A549 (cell line): ENCODE measurements at regions not wholly inside any gene's neighbourhood (a gene's known extent, or its start where the extent isn't known, plus 50 kb on each side); places are given as distances from the start of the nearest gene placed in this dataset.
A peak's percentile ranks its signal among the peaks of the same experiment; 100 is the strongest.

Source experiments
- ATAC-seq, 2 experiments: fragments of 200-7000 bp in 1 of 2; fragments of >200 bp in 1 of 2; cut with Nextera tagmentation in 1 of 2; cut with Tn5 transposase in 1 of 2; 3 replicates each; pipeline versions ENCODE4 v1.8.0 to v1.9.1; 2018 to 2020; ENCODE audit warnings: mild to moderate bottlenecking in 1 of 2, moderate library complexity in 1 of 2
- CTCF ChIA-PET: fragments of 300-600 bp; sonication (Branson Sonifier 250); formaldehyde crosslinking; extraction: SDS; loops from one replicate; lab custom pipeline; 2021; ENCODE audit warnings: antibody characterized with exemption, inconsistent platforms; lab: Yijun Ruan, JAX
- POLR2A ChIA-PET: fragments of 350-600 bp; formaldehyde crosslinking; extraction: SDS; loops from one replicate; lab custom pipeline; 2021; ENCODE audit warnings: antibody characterized with exemption, inconsistent platforms; lab: Yijun Ruan, JAX
- DNase-seq, 2 experiments: peaks; one replicate each; pipeline versions ENCODE4 v3.0.0 to v3.0.0-alpha.2; 2011 to 2016; ENCODE audit warnings: low read depth in 1 of 2, low spot score in 1 of 2
- FAIRE-seq: peaks from 2 replicates; lab custom pipeline; 2011; peaks lifted over from hg19 to GRCh38; lab: Jason Lieb, UNC
- H3K27ac ChIP-seq, 2 experiments: fragments of >200 bp; sonication (Bioruptor Twin); formaldehyde crosslinking; 3 replicates each; pipeline ENCODE4 v1.5.1; 2016 to 2017
- H3K4me1 ChIP-seq: fragments of >200 bp; sonication (Bioruptor Twin); formaldehyde crosslinking; 3 replicates; pipeline ENCODE4 v1.6.1; 2016
- H3K4me2 ChIP-seq: fragments of >200 bp; sonication (Bioruptor Twin); formaldehyde crosslinking; 3 replicates; pipeline ENCODE4 v1.6.1; 2016
- H3K4me3 ChIP-seq: fragments of >200 bp; sonication (Bioruptor Twin); formaldehyde crosslinking; 3 replicates; pipeline ENCODE4 v1.5.1; 2016
- H3K9me3 ChIP-seq: fragments of >200 bp; sonication (Bioruptor Twin); formaldehyde crosslinking; 3 replicates; pipeline ENCODE4 v1.6.1; 2016
- CBX8 ChIP-seq: fragments of 200-600 bp; sonication (generic); IDR thresholded peaks from 2 replicates; pipeline ENCODE4 v1.6.1; 2016
- CEBPB ChIP-seq, 2 experiments: fragments of >200 bp in 1 of 2; sonication (Bioruptor Twin) in 1 of 2; formaldehyde crosslinking in 1 of 2; IDR thresholded peaks; 2 replicates each; pipeline ENCODE4 v1.6.1; 2012 to 2016
- CHD2 ChIP-seq: fragments of 150-350 bp; IDR thresholded peaks from 2 replicates; pipeline ENCODE4 v1.6.1; 2014; ENCODE audit warnings: low read length; ENCODE audit not compliant: partially characterized antibody
- CTCF ChIP-seq: fragments of >200 bp; sonication (Bioruptor Twin); formaldehyde crosslinking; IDR thresholded peaks from 3 replicates; pipeline ENCODE4 v1.5.1; 2016
- EHF ChIP-seq: fragments of 250-450 bp; sonication (Bioruptor Pico); IDR thresholded peaks from 2 replicates; pipeline ENCODE4 v1.5.0; 2020; ENCODE audit warnings: mild to moderate bottlenecking
- EHMT2 ChIP-seq: fragments of 200-600 bp; sonication (generic); IDR thresholded peaks from 2 replicates; pipeline ENCODE4 v1.6.1; 2016; ENCODE audit warnings: antibody characterized with exemption, low read depth, mild to moderate bottlenecking, moderate library complexity
- ESRRA ChIP-seq: fragments of 150-350 bp; IDR thresholded peaks from 2 replicates; pipeline ENCODE4 v1.6.1; 2014; ENCODE audit warnings: mild to moderate bottlenecking, low read length, borderline replicate concordance
- HES2 ChIP-seq: fragments of >200 bp; sonication (Bioruptor Twin); formaldehyde crosslinking; IDR thresholded peaks from 2 replicates; pipeline ENCODE4 v1.6.1; 2016
- HOXB13 ChIP-seq: fragments of 250-450 bp; sonication (Bioruptor Pico); IDR thresholded peaks from 2 replicates; pipeline ENCODE4 v1.5.0; 2020; ENCODE audit warnings: low read depth, mild to moderate bottlenecking, moderate library complexity
- JUN ChIP-seq, 2 experiments: fragments of >200 bp; sonication (Bioruptor Twin); formaldehyde crosslinking; IDR thresholded peaks; 2 replicates in 1 of 2; 3 replicates in 1 of 2; pipeline ENCODE4 v1.6.1; 2016 to 2017
- KDM5A ChIP-seq: fragments of 200-600 bp; sonication (generic); IDR thresholded peaks from 2 replicates; pipeline ENCODE4 v1.6.1; 2016; ENCODE audit warnings: antibody characterized with exemption, mild to moderate bottlenecking
- MAX ChIP-seq: IDR thresholded peaks from 2 replicates; pipeline ENCODE4 v1.6.1; 2012
- MYC ChIP-seq: IDR thresholded peaks from 2 replicates; pipeline ENCODE4 v1.6.1; 2012; ENCODE audit warnings: mild to moderate bottlenecking, inconsistent platforms, low read length, improper control_type of control experiment, borderline replicate concordance
- NR3C1 ChIP-seq: fragments of >200 bp; sonication (Bioruptor Twin); formaldehyde crosslinking; IDR thresholded peaks from 3 replicates; pipeline ENCODE4 v1.6.1; 2017
- PBX3 ChIP-seq: IDR thresholded peaks from 2 replicates; pipeline ENCODE4 v1.6.1; 2012
- POLR2A ChIP-seq: IDR thresholded peaks from 2 replicates; pipeline ENCODE4 v1.6.1; 2012; ENCODE audit warnings: mild to moderate bottlenecking, low read length
- RAD21 ChIP-seq, 2 experiments: fragments of >200 bp in 1 of 2; sonication (Bioruptor Twin) in 1 of 2; formaldehyde crosslinking in 1 of 2; IDR thresholded peaks in 1 of 2; conservative IDR thresholded peaks in 1 of 2; 2 replicates in 1 of 2; 3 replicates in 1 of 2; pipeline ENCODE4 v1.6.1; 2012 to 2018; ENCODE audit warnings: inconsistent platforms in 1 of 2
- RARB ChIP-seq: fragments of 250-450 bp; sonication (Bioruptor Pico); IDR thresholded peaks from 2 replicates; pipeline ENCODE4 v1.8.0; 2021; ENCODE audit warnings: mild to moderate bottlenecking, moderate library complexity
- RFX5 ChIP-seq: fragments of 450-650 bp; IDR thresholded peaks from 2 replicates; pipeline ENCODE4 v1.7.1; 2014; ENCODE audit warnings: antibody characterized with exemption, mild to moderate bottlenecking, moderate library complexity
- SREBF2 ChIP-seq: fragments of 450-650 bp; IDR thresholded peaks from 2 replicates; pipeline ENCODE4 v1.6.1; 2014; ENCODE audit warnings: mild to moderate bottlenecking, moderate library complexity
- USF2 ChIP-seq: fragments of 450-650 bp; IDR thresholded peaks from 2 replicates; pipeline ENCODE4 v1.6.1; 2014; ENCODE audit warnings: antibody characterized with exemption
- ZFP36 ChIP-seq: fragments of 450-650 bp; IDR thresholded peaks from 2 replicates; pipeline ENCODE4 v1.6.1; 2014; ENCODE audit warnings: borderline replicate concordance; ENCODE audit not compliant: partially characterized antibody
- ZSCAN20 ChIP-seq: fragments of 250-450 bp; sonication (Bioruptor Pico); IDR thresholded peaks from 2 replicates; pipeline ENCODE4 v1.8.0; 2022; ENCODE audit warnings: mild to moderate bottlenecking, moderate library complexity
- WGBS: methylation state at CpG from one replicate; pipeline ENCODE4 v1.1.6; 2017; ENCODE audit errors: missing lambda C conversion rate; 5-methylcytosine and 5-hydroxymethylcytosine counted together

- ChIA-PET POLR2A (no interaction called here), CTCF (interaction anchor here (1.0 kb wide), 1 partner anchor 20 kb away, joined by 3 read pairs; no protein-coding TSS in a partner anchor)
- DNase-seq = peak in 1 of 2 experiments; percentile 1
- H3K4me3 ChIP-seq = no peak overlapping the region
- H3K4me2 ChIP-seq = no peak overlapping the region
- H3K27ac ChIP-seq = no peak overlapping the region
- WGBS = 0% methylated on average over 1 of the region's 1 CpG
- no peak for ATAC-seq
- H3K9me3 ChIP-seq = no peaks in the 10 kb centered on the region
- H3K4me1 ChIP-seq = no peaks in the 10 kb centered on the region
- FAIRE-seq = no peak
- TF ChIP-seq HOXB13 = no peak
- TF ChIP-seq ZFP36 = no peak
- no peak for TF ChIP-seq MYC
- no peak for TF ChIP-seq POLR2A
- TF ChIP-seq EHF (CRISPR knock-in tag) = no peak
- no peak for TF ChIP-seq RARB
- no peak for TF ChIP-seq MAX
- TF ChIP-seq NR3C1 = no peak
- TF ChIP-seq EHMT2 = no peak
Measured at GRCh38 chr6:119979862-119980261, 630.3 kb upstream of the MAN1A1 start.

GRCh38 chr6:119978274-119978889 is 628.8 kb upstream of the MAN1A1 start:
- H3K4me3 ChIP-seq = no peak overlapping the region
- H3K4me1 ChIP-seq = no peaks in the 10 kb centered on the region
- 9% methylated on average over 2 of the region's 2 CpGs for WGBS
- ATAC-seq (no peak), DNase-seq (peak in 1 of 2 experiments; percentile 1), FAIRE-seq (no peak)
- H3K4me2 ChIP-seq = no peak overlapping the region
- H3K27ac ChIP-seq = no peak overlapping the region
- CTCF ChIA-PET = interaction anchor here (1.6 kb wide), 1 partner anchor 830 kb away, joined by 5 read pairs; no protein-coding TSS in a partner anchor
- POLR2A ChIA-PET = no interaction called here
- no peak for TF ChIP-seq JUN (IDR thresholded peaks at IDR 0.05)
- TF ChIP-seq RAD21 (conservative IDR thresholded peaks at IDR 0.05 in 1 of 2, IDR thresholded peaks at IDR 0.05 in 1 of 2) = 0 out of 5 replicates have a peak, but pooled peaks of 1 of the 2 experiments have one; percentile 10
- TF ChIP-seq PBX3 = no peak
- no peak for TF ChIP-seq ZSCAN20 (CRISPR knock-in tag)
- TF ChIP-seq CEBPB (IDR thresholded peaks at IDR 0.05) = no peak
- TF ChIP-seq ESRRA = no peak
- no peak for TF ChIP-seq SREBF2
- 0 out of 3 replicates have a peak, but pooled peaks have one; percentile 13 for TF ChIP-seq CTCF
- H3K9me3 ChIP-seq = no peaks in the 10 kb centered on the region

- Histone ChIP-seq H3K4me2 (no peak overlapping the region), H3K27ac (no peak overlapping the region), H3K4me3 (no peak overlapping the region), H3K4me1 (no peaks in the 10 kb centered on the region), H3K9me3 (no peaks in the 10 kb centered on the region)
- FAIRE-seq (no peak), DNase-seq (no peak), ATAC-seq (no peak)
- WGBS = 53% methylated on average over 6 of the region's 6 CpGs
- TF ChIP-seq MAX (no peak), CHD2 (no peak), HES2 (no peak), HOXB13 (no peak), RFX5 (no peak), KDM5A (no peak), USF2 (no peak), CBX8 (no peak)
- CTCF ChIA-PET = no interaction called here
- POLR2A ChIA-PET = no interaction called here
Measured at GRCh38 chr6:119974430-119975159, 625.0 kb upstream of the MAN1A1 start.
